Thoracic aorta (tissue), 2 donors: ENCODE measurements at regions not wholly inside any gene's neighbourhood (a gene's known extent, or its start where the extent isn't known, plus 50 kb on each side); places are given as distances from the start of the nearest gene placed in this dataset.

Experiments used
- ATAC-seq: fragments of 150-250 bp; one replicate; pipeline ENCODE4 v1.8.0; 2017; ENCODE audit warnings: low read depth; ENCODE audit not compliant: insufficient number of reproducible peaks, low FRiP score
- DNase-seq: peaks from one replicate; pipeline ENCODE4 v3.0.0-alpha.2; 2020; ENCODE audit warnings: low spot score
- H3K27ac ChIP-seq, 2 donors: fragments of 200-600 bp; sonication (generic); 1 replicate in 1 of 2; 2 replicates in 1 of 2; pipeline ENCODE4 v1.5.1; 2016; ENCODE audit warnings: mild to moderate bottlenecking in 2 of 2, moderate library complexity in 2 of 2
- H3K27me3 ChIP-seq: fragments of 200-600 bp; sonication (generic); replicated peaks from 2 replicates; pipeline ENCODE4 v1.6.0; 2016; ENCODE audit warnings: mild to moderate bottlenecking; ENCODE audit not compliant: insufficient read depth
- H3K36me3 ChIP-seq: fragments of 200-600 bp; sonication (generic); one replicate; pipeline ENCODE4 v1.5.1; 2016
- H3K4me1 ChIP-seq, 2 donors: fragments of 200-600 bp; sonication (generic); 1 replicate in 1 of 2; 2 replicates in 1 of 2; pipeline versions ENCODE4 v1.5.1 to v1.6.0; 2016; ENCODE audit warnings: low read depth in 2 of 2, mild to moderate bottlenecking in 1 of 2; ENCODE audit not compliant: control insufficient read depth in 1 of 2
- H3K4me3 ChIP-seq: fragments of 200-600 bp; sonication (generic); 2 replicates; pipeline ENCODE4 v1.5.1; 2016; ENCODE audit warnings: mild to moderate bottlenecking
- H3K9me3 ChIP-seq: fragments of 200-600 bp; sonication (generic); 2 replicates; pipeline ENCODE4 v1.5.1; 2016
- CTCF ChIP-seq: fragments of 200-600 bp; sonication (generic); IDR thresholded peaks from one replicate; pipeline ENCODE4 v1.5.1; 2019; ENCODE audit warnings: antibody characterized with exemption

- ATAC-seq (no peak), DNase-seq (no peak)
- H3K4me3 ChIP-seq = no peak overlapping the region
- H3K36me3 ChIP-seq = no peaks in the 10 kb centered on the region
- H3K27me3 ChIP-seq = no peaks in the 10 kb centered on the region
- H3K9me3 ChIP-seq = no peaks in the 10 kb centered on the region
- no peak overlapping the region for H3K27ac ChIP-seq
- no peak for TF ChIP-seq CTCF
- H3K4me1 ChIP-seq = no peaks in the 10 kb centered on the region
These were observed 50.2 kb upstream of the MME start for GRCh38 chr3:155029941-155030340.

- Histone ChIP-seq H3K36me3 (no peaks in the 10 kb centered on the region), H3K4me1 (no peaks in the 10 kb centered on the region), H3K27me3 (no peaks in the 10 kb centered on the region), H3K9me3 (no peaks in the 10 kb centered on the region), H3K4me3 (no peak overlapping the region), H3K27ac (no peak overlapping the region)
- DNase-seq = no peak
- no peak for TF ChIP-seq CTCF
- no peak for ATAC-seq
These were observed 53.0 kb upstream of the MME start for GRCh38 chr3:155026999-155027591.

GRCh38 chr3:155024006-155024638 lies 56.0 kb upstream of the MME start:
- Histone ChIP-seq H3K4me1 (no peaks in the 10 kb centered on the region), H3K27me3 (no peaks in the 10 kb centered on the region)
- no peak for ATAC-seq

GRCh38 chr3:155022896-155023295 lies 57.2 kb upstream of the MME start:
- H3K27ac ChIP-seq = no peak overlapping the region
- TF ChIP-seq CTCF = no peak

More at GRCh38 chr3:155024006-155024638, 56.0 kb upstream of the MME start:
- Histone ChIP-seq H3K4me3 (no peak overlapping the region), H3K27ac (no peak overlapping the region), H3K9me3 (no peaks in the 10 kb centered on the region), H3K36me3 (no peaks in the 10 kb centered on the region)
- no peak for TF ChIP-seq CTCF
- no peak for DNase-seq

GRCh38 chr3:155019575-155019974 lies 60.5 kb upstream of the MME start:
- DNase-seq (no peak), ATAC-seq (no peak)
- TF ChIP-seq CTCF = no peak

More at GRCh38 chr3:155022896-155023295, 57.2 kb upstream of the MME start:
- no peaks in the 10 kb centered on the region for H3K36me3 ChIP-seq
- no peaks in the 10 kb centered on the region for H3K4me1 ChIP-seq
- no peak for ATAC-seq
- DNase-seq = no peak
- H3K9me3 ChIP-seq = no peaks in the 10 kb centered on the region
- no peaks in the 10 kb centered on the region for H3K27me3 ChIP-seq
- H3K4me3 ChIP-seq = no peak overlapping the region

More at GRCh38 chr3:155019575-155019974, 60.5 kb upstream of the MME start:
- Histone ChIP-seq H3K27me3 (no peaks in the 10 kb centered on the region), H3K36me3 (no peaks in the 10 kb centered on the region), H3K4me1 (no peaks in the 10 kb centered on the region), H3K4me3 (no peak overlapping the region), H3K9me3 (no peaks in the 10 kb centered on the region), H3K27ac (no peak overlapping the region)
